Ascending aorta (tissue), 2 donors: ENCODE measurements at regions not wholly inside any gene's neighbourhood (a gene's known extent, or its start where the extent isn't known, plus 50 kb on each side); places are given as distances from the start of the nearest gene placed in this dataset.

Experiments
- DNase-seq, 2 donors: peaks; one replicate each; pipeline ENCODE4 v3.0.0-alpha.2; 2019; ENCODE audit warnings: low spot score in 2 of 2
- H3K27ac ChIP-seq, 2 donors: fragments of 200-600 bp; sonication (generic); one replicate each; pipeline ENCODE4 v1.5.1; 2016 to 2017; ENCODE audit warnings: mild to moderate bottlenecking in 1 of 2
- H3K27me3 ChIP-seq: fragments of 200-600 bp; sonication (generic); one replicate; pipeline ENCODE4 v1.5.1; 2017
- H3K36me3 ChIP-seq, 2 donors: fragments of 200-600 bp; sonication (generic); one replicate each; pipeline ENCODE4 v1.5.1; 2016
- H3K4me1 ChIP-seq, 2 donors: fragments of 200-600 bp; sonication (generic); one replicate each; pipeline ENCODE4 v1.5.1; 2016 to 2017; ENCODE audit warnings: mild to moderate bottlenecking in 1 of 2
- H3K4me3 ChIP-seq, 2 donors: fragments of 200-600 bp; sonication (generic); one replicate each; pipeline ENCODE4 v1.5.1; 2016 to 2017; ENCODE audit warnings: mild to moderate bottlenecking in 1 of 2
- H3K9me3 ChIP-seq, 2 donors: fragments of 200-600 bp; sonication (generic); one replicate each; pipeline ENCODE4 v1.5.1; 2016
- intact Hi-C: fragments of 100-400 bp; cut with DNase I; formaldehyde crosslinking; loops from one replicate; pipeline ENCODE4 v1.15.1; 2023
- TF ChIP-seq, protein P1 (sequence below), 3 experiments: fragments of 200-600 bp in 2 of 3; fragments of 450-650 bp in 1 of 3; sonication (generic) in 2 of 3; IDR thresholded peaks; one replicate each; pipeline ENCODE4 v1.5.1; 2016 to 2019; ENCODE audit warnings: antibody characterized with exemption in 3 of 3, mild to moderate bottlenecking in 1 of 3, moderate library complexity in 1 of 3

DNA sequence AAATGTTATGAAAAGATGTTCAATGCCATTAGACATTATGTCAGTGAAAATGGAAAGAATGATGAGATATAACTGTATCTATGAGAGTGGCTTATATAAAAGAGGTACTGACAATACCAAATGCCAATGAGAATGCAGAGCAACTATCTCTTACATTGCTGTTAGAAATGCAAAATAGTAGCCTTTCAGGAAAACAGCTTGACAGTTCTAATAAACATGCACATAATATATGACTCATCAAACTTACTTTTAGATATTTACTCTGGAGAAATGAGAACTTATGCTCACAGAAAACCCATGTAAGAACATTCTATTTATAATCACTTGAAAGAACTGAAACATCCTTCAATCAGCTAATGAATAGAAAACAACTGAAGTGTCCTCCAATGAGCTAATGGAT, 996.7 kb upstream of the ADGRL4 start:
- intact Hi-C loops: no loop called here
- H3K36me3 ChIP-seq: no peaks in the 10 kb centered on the region
- no peaks in the 10 kb centered on the region for H3K9me3 ChIP-seq
- H3K4me1 ChIP-seq: no peaks in the 10 kb centered on the region
- no peak overlapping the region for H3K4me3 ChIP-seq
- no peak for DNase-seq
- no peak overlapping the region for H3K27ac ChIP-seq
- no peaks in the 10 kb centered on the region for H3K27me3 ChIP-seq
- TF ChIP-seq, protein P1, sequence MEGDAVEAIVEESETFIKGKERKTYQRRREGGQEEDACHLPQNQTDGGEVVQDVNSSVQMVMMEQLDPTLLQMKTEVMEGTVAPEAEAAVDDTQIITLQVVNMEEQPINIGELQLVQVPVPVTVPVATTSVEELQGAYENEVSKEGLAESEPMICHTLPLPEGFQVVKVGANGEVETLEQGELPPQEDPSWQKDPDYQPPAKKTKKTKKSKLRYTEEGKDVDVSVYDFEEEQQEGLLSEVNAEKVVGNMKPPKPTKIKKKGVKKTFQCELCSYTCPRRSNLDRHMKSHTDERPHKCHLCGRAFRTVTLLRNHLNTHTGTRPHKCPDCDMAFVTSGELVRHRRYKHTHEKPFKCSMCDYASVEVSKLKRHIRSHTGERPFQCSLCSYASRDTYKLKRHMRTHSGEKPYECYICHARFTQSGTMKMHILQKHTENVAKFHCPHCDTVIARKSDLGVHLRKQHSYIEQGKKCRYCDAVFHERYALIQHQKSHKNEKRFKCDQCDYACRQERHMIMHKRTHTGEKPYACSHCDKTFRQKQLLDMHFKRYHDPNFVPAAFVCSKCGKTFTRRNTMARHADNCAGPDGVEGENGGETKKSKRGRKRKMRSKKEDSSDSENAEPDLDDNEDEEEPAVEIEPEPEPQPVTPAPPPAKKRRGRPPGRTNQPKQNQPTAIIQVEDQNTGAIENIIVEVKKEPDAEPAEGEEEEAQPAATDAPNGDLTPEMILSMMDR (IDR thresholded peaks at IDR 0.05): no peak

DNA sequence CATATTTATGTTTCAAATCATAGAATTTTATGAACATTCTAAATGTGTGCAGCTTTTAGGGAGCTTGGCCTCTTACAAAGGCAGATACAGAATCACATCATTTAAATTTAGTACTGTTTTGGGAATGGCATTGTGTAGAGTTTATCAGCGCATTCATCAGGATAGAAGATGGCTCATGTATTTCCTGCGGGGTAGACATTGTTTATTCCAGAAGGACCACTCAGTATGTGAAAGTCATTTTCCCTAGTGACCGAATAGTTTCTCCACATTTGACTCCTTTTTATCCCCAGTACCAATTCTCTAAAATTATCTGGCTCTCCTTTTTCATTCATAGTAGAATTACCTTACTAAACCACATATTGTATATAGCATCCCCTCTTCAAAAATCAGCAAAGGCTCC, 981.9 kb upstream of the ADGRL4 start:
- no peaks in the 10 kb centered on the region for H3K27me3 ChIP-seq
- no peak overlapping the region for H3K4me3 ChIP-seq
- no peak overlapping the region for H3K27ac ChIP-seq
- H3K4me1 ChIP-seq: no peaks in the 10 kb centered on the region
- H3K36me3 ChIP-seq: no peaks in the 10 kb centered on the region
- no peaks in the 10 kb centered on the region for H3K9me3 ChIP-seq
- DNase-seq: no peak
- TF ChIP-seq, protein P1 (IDR thresholded peaks at IDR 0.05): no peak
- intact Hi-C loops: no loop called here

GRCh38 chr1:79982211-79982610, 975.7 kb upstream of the ADGRL4 start:
- TF ChIP-seq, protein P1 (IDR thresholded peaks at IDR 0.05): no peak
- DNase-seq: peak in 1 of 2 donors; percentile 66
- Histone ChIP-seq H3K27ac (peak overlapping the region in 1 of 2 donors; percentile 27), H3K36me3 (no peaks in the 10 kb centered on the region), H3K27me3 (no peaks in the 10 kb centered on the region), H3K4me3 (peak overlapping the region in 1 of 2 donors; percentile 8), H3K4me1 (no peaks in the 10 kb centered on the region), H3K9me3 (no peaks in the 10 kb centered on the region)
- intact Hi-C loops: no loop called here

DNA sequence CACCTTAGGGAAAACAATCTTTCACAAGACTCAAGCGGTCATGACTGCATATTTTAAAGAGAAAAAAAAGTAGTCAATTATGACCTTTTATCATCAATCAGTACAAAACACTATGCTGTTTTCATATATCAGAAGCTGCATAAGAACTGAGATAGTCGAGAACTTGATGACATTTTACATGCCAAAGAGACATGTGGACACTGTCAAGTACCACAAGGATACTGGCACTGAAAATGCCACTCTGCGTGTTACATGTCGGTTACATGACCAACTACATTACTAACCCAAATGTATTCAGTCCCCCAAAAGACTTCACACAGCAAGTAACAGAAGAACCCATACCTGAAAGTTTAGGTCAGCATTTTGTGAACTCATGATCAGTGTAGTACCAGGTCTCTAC, 975.0 kb upstream of the ADGRL4 start:
- DNase-seq: no peak
- H3K4me3 ChIP-seq: no peak overlapping the region
- no peaks in the 10 kb centered on the region for H3K27me3 ChIP-seq
- intact Hi-C loops: no loop called here
- no peaks in the 10 kb centered on the region for H3K36me3 ChIP-seq
- TF ChIP-seq, protein P1 (IDR thresholded peaks at IDR 0.05): no peak
- H3K27ac ChIP-seq: no peak overlapping the region
- no peaks in the 10 kb centered on the region for H3K9me3 ChIP-seq
- no peaks in the 10 kb centered on the region for H3K4me1 ChIP-seq

- H3K9me3 ChIP-seq: no peaks in the 10 kb centered on the region
- no peaks in the 10 kb centered on the region for H3K4me1 ChIP-seq
- no peak for DNase-seq
- intact Hi-C loops: no loop called here
- no peak overlapping the region for H3K4me3 ChIP-seq
- H3K27ac ChIP-seq: no peak overlapping the region
- H3K36me3 ChIP-seq: no peaks in the 10 kb centered on the region
- TF ChIP-seq, protein P1 (IDR thresholded peaks at IDR 0.05): no peak
- H3K27me3 ChIP-seq: no peaks in the 10 kb centered on the region
These were observed 972.8 kb upstream of the ADGRL4 start for GRCh38 chr1:79979346-79979745.

DNA sequence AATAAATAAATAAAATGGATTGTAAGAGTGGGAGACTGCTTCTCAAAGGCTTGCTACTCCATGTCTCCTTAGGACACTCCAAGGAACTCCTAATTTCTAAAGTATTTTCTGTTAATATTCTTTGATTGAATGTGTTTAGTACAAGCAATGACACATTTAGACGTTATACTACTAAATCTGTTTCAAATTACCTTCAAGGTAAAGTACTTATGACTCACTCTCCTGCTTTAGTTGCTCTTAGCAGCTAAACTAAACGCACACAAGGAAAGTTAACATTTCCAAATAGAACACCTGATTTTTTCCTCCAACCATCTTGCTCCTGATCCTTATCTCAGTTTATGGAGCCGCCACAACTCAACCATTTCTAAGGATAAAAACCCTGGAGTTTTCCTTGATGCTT, 969.8 kb upstream of the ADGRL4 start:
- Histone ChIP-seq H3K36me3 (no peaks in the 10 kb centered on the region), H3K4me1 (no peaks in the 10 kb centered on the region), H3K27ac (no peak overlapping the region), H3K27me3 (no peaks in the 10 kb centered on the region), H3K4me3 (no peak overlapping the region), H3K9me3 (no peaks in the 10 kb centered on the region)
- TF ChIP-seq, protein P1 (IDR thresholded peaks at IDR 0.05): no peak
- intact Hi-C loops: no loop called here
- DNase-seq: no peak
